H1 (cell line): ENCODE measurements at regions not wholly inside any gene's neighbourhood (a gene's known extent, or its start where the extent isn't known, plus 50 kb on each side); places are given as distances from the start of the nearest gene placed in this dataset.

Source experiments
- CTCF ChIA-PET: fragments of 300-600 bp; sonication (Branson Sonifier 250); formaldehyde crosslinking; loops from one replicate; lab custom pipeline; 2021; ENCODE audit not compliant: partially characterized antibody; lab: Charles Lee
- POLR2A ChIA-PET: fragments of 300-600 bp; sonication (Branson Sonifier 250); formaldehyde crosslinking; loops from one replicate; lab custom pipeline; 2021; ENCODE audit warnings: inconsistent platforms; ENCODE audit not compliant: partially characterized antibody; lab: Charles Lee
- DNase-seq, 2 experiments: peaks; one replicate each; pipeline versions ENCODE4 v3.0.0 to v3.0.0-alpha.2; 2010 to 2022; ENCODE audit warnings: low spot score in 2 of 2, low read depth in 1 of 2, mixed read lengths in 1 of 2
- FAIRE-seq: peaks from 2 replicates; lab custom pipeline; 2011; peaks lifted over from hg19 to GRCh38; lab: Jason Lieb, UNC
- H2AFZ ChIP-seq: 2 replicates; pipeline ENCODE4 v1.8.1; 2012; ENCODE audit warnings: low read length, inconsistent platforms
- H2AK5ac ChIP-seq: 2 replicates; pipeline ENCODE4 v1.6.1; 2013; ENCODE audit warnings: low read depth, low read length
- H2BK120ac ChIP-seq: replicated peaks from 2 replicates; pipeline ENCODE3; 2013; ENCODE audit warnings: low read depth, low read length, inconsistent platforms
- H2BK12ac ChIP-seq: 2 replicates; pipeline ENCODE4 v1.6.1; 2013; ENCODE audit warnings: low read depth, low read length
- H2BK15ac ChIP-seq: 2 replicates; pipeline ENCODE4 v1.6.1; 2013; ENCODE audit warnings: low read length
- H2BK20ac ChIP-seq: 2 replicates; pipeline ENCODE4 v1.6.1; 2013; ENCODE audit warnings: low read length
- H2BK5ac ChIP-seq: 2 replicates; pipeline ENCODE4 v1.6.1; 2013; ENCODE audit warnings: low read depth, low read length
- H3K14ac ChIP-seq: 2 replicates; pipeline ENCODE4 v1.6.1; 2013; ENCODE audit warnings: inconsistent platforms; ENCODE audit not compliant: insufficient read length
- H3K18ac ChIP-seq: 2 replicates; pipeline ENCODE4 v1.6.1; 2013; ENCODE audit warnings: low read length; ENCODE audit errors: extremely low read depth
- H3K23ac ChIP-seq: 2 replicates; pipeline ENCODE4 v1.6.1; 2013; ENCODE audit warnings: inconsistent platforms; ENCODE audit not compliant: insufficient read length
- H3K23me2 ChIP-seq: 2 replicates; pipeline ENCODE4 v1.6.1; 2013; ENCODE audit warnings: low read depth, low read length
- H3K27ac ChIP-seq: 2 replicates; pipeline ENCODE4 v1.6.1; 2011; ENCODE audit warnings: low read depth, low read length, inconsistent platforms
- H3K27me3 ChIP-seq, 4 experiments: replicated peaks in 1 of 4; 1 replicate in 1 of 4; 2 replicates in 3 of 4; pipeline versions ENCODE4 v1.6.1 to v1.8.1; 2011 to 2013; ENCODE audit warnings: low read length in 3 of 4, mild to moderate bottlenecking in 3 of 4, inconsistent platforms in 2 of 4, mixed read lengths in 2 of 4, moderate library complexity in 1 of 4; ENCODE audit not compliant: control insufficient read depth in 3 of 4, insufficient read depth in 3 of 4; ENCODE audit errors: extremely low read depth in 1 of 4
- H3K36me3 ChIP-seq, 4 experiments: 2 replicates each; pipeline versions ENCODE4 v1.6.1 to v1.8.1; 2011 to 2013; ENCODE audit warnings: mild to moderate bottlenecking in 4 of 4, low read length in 3 of 4, moderate library complexity in 2 of 4, control low read depth in 1 of 4, inconsistent platforms in 1 of 4; ENCODE audit not compliant: insufficient read depth in 4 of 4, control insufficient read depth in 2 of 4
- H3K4ac ChIP-seq: replicated peaks from 2 replicates; pipeline ENCODE3; 2013; ENCODE audit warnings: low read length, low read depth, mixed read lengths, inconsistent platforms; ENCODE audit not compliant: insufficient read length
- H3K4me1 ChIP-seq, 4 experiments: replicated peaks in 1 of 4; 1 replicate in 1 of 4; 2 replicates in 3 of 4; pipeline versions ENCODE4 v1.6.1 to v1.8.1; 2011 to 2013; ENCODE audit warnings: low read length in 3 of 4, inconsistent platforms in 2 of 4, mixed read lengths in 1 of 4; ENCODE audit not compliant: insufficient read depth in 4 of 4, control insufficient read depth in 3 of 4
- H3K4me2 ChIP-seq, 2 experiments: 2 replicates each; pipeline versions ENCODE4 v1.6.1 to v1.8.1; 2011 to 2013; ENCODE audit warnings: low read depth in 2 of 2, low read length in 2 of 2, control low read depth in 1 of 2, inconsistent platforms in 1 of 2, mild to moderate bottlenecking in 1 of 2; ENCODE audit not compliant: insufficient read depth in 1 of 2
- H3K4me3 ChIP-seq, 4 experiments: fragments of 200-600, 300-600 bp in 1 of 4; sonication (generic), shearing (Covaris generic), sonication (Bioruptor Twin) in 1 of 4; 2 replicates each; pipeline versions ENCODE4 v1.5.1 to v1.8.1; 2011 to 2016; ENCODE audit warnings: low read length in 4 of 4, low read depth in 3 of 4, control low read depth in 2 of 4, inconsistent platforms in 2 of 4, mild to moderate bottlenecking in 2 of 4, mixed read lengths in 1 of 4, moderate library complexity in 1 of 4; ENCODE audit not compliant: insufficient read depth in 2 of 4; ENCODE audit errors: extremely low read depth in 1 of 4
- H3K56ac ChIP-seq: replicated peaks from 2 replicates; pipeline ENCODE3; 2013; ENCODE audit warnings: low read depth, mild to moderate bottlenecking, mixed read lengths, low read length, inconsistent platforms; ENCODE audit not compliant: insufficient read length
- H3K79me1 ChIP-seq: 2 replicates; pipeline ENCODE4 v1.6.1; 2013; ENCODE audit warnings: low read depth, low read length, control low read depth
- H3K79me2 ChIP-seq, 2 experiments: 2 replicates each; pipeline versions ENCODE4 v1.6.1 to v1.8.1; 2012 to 2013; ENCODE audit warnings: low read length in 2 of 2, mild to moderate bottlenecking in 2 of 2, inconsistent platforms in 1 of 2; ENCODE audit not compliant: insufficient read depth in 2 of 2, control insufficient read depth in 1 of 2
- H3K9ac ChIP-seq, 4 experiments: replicated peaks in 1 of 4; 1 replicate in 1 of 4; 2 replicates in 3 of 4; pipeline versions ENCODE4 v1.6.1 to v1.8.1; 2011 to 2013; ENCODE audit warnings: low read depth in 3 of 4, low read length in 3 of 4, control low read depth in 2 of 4, mild to moderate bottlenecking in 2 of 4, moderate library complexity in 2 of 4, inconsistent platforms in 1 of 4; ENCODE audit errors: extremely low read depth in 1 of 4
- H3K9me3 ChIP-seq, 2 experiments: 2 replicates each; pipeline versions ENCODE4 v1.6.1 to v1.8.1; 2012 to 2013; ENCODE audit warnings: mild to moderate bottlenecking in 2 of 2, moderate library complexity in 2 of 2, control low read depth in 1 of 2, inconsistent platforms in 1 of 2, low read depth in 1 of 2, low read length in 1 of 2, mixed read lengths in 1 of 2; ENCODE audit not compliant: insufficient read depth in 2 of 2
- H4K20me1 ChIP-seq, 2 experiments: replicated peaks in 1 of 2; 2 replicates each; pipeline versions ENCODE3 to v1.8.1; 2011 to 2013; ENCODE audit warnings: inconsistent platforms in 2 of 2, low read length in 2 of 2, mild to moderate bottlenecking in 1 of 2; ENCODE audit not compliant: insufficient read depth in 2 of 2, control insufficient read depth in 1 of 2
- H4K5ac ChIP-seq: 2 replicates; pipeline ENCODE4 v1.6.1; 2013; ENCODE audit warnings: low read length, low read depth, mixed read lengths, inconsistent platforms; ENCODE audit not compliant: insufficient read length
- H4K8ac ChIP-seq: 2 replicates; pipeline ENCODE4 v1.8.0; 2013; ENCODE audit warnings: mild to moderate bottlenecking, moderate library complexity, low read length, inconsistent platforms; ENCODE audit not compliant: insufficient read depth; ENCODE audit errors: extremely low read depth
- H4K91ac ChIP-seq: replicated peaks from 2 replicates; pipeline ENCODE3; 2013; ENCODE audit warnings: low read length, mixed read lengths, inconsistent platforms; ENCODE audit not compliant: insufficient read length
- BACH1 ChIP-seq: IDR thresholded peaks from 2 replicates; pipeline ENCODE4 v1.6.1; 2012; ENCODE audit warnings: low read length, improper control_type of control experiment
- EGR1 ChIP-seq: IDR thresholded peaks from 2 replicates; pipeline ENCODE4 v1.6.1; 2011; ENCODE audit warnings: low read depth, low read length, borderline replicate concordance
- KDM4A ChIP-seq: IDR thresholded peaks from one replicate; pipeline ENCODE4 v1.7.1; 2012; ENCODE audit warnings: low read depth, mild to moderate bottlenecking, moderate library complexity, low read length, inconsistent platforms; ENCODE audit not compliant: severe bottlenecking
- KDM5A ChIP-seq: fragments of 200-600 bp; IDR thresholded peaks from 2 replicates; pipeline ENCODE4 v1.7.1; 2012; ENCODE audit warnings: mild to moderate bottlenecking, low read length, inconsistent platforms, mixed read lengths
- POLR2A ChIP-seq, 2 experiments: IDR thresholded peaks; 1 replicate in 1 of 2; 2 replicates in 1 of 2; pipeline ENCODE4 v1.6.1; 2011; ENCODE audit warnings: low read depth in 2 of 2, low read length in 2 of 2, mild to moderate bottlenecking in 2 of 2; ENCODE audit errors: control extremely low read depth in 1 of 2
- SP2 ChIP-seq: IDR thresholded peaks from 2 replicates; pipeline ENCODE4 v1.6.1; 2012; ENCODE audit warnings: mild to moderate bottlenecking, low read length, inconsistent platforms
- YY1 ChIP-seq: IDR thresholded peaks from 2 replicates; pipeline ENCODE4 v1.6.1; 2011; ENCODE audit warnings: low read depth, mild to moderate bottlenecking, low read length
- WGBS, 2 experiments: shearing (Covaris generic) in 1 of 2; methylation state at CpG; one replicate each; pipeline versions ENCODE4 v1.1.6 to v1.1.7; 2013 to 2015; ENCODE audit warnings: low lambda C conversion rate in 2 of 2, mixed read lengths in 2 of 2, inconsistent platforms in 1 of 2, low coverage in 1 of 2, missing lambda C conversion rate in 1 of 2; ENCODE audit not compliant: insufficient replicate concordance in 2 of 2, insufficient coverage in 1 of 2, insufficient read length in 1 of 2; ENCODE audit errors: extremely low coverage in 1 of 2, missing lambda C conversion rate in 1 of 2; 5-methylcytosine and 5-hydroxymethylcytosine counted together
- TF ChIP-seq, protein P1 (sequence below): IDR thresholded peaks from 2 replicates; pipeline ENCODE4 v1.6.1; 2012; ENCODE audit warnings: inconsistent platforms

DNA sequence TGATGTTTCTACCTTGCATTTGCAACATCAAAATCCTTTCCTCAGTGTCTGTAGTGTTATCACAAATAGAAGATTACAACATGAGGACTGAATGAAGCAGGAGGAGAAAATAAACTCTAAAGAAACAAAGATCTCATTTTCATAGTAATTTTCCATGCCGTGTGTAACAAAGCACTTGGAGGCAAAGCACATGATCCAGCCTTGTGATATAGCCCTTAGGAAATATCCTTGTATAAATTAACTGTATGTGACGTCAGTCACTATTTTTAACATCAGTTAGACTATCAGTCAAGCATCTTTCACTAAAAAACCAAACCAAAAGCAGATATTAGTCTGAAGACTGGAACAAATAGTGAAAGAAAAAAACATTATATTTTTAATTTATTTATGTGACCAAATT is 492.1 kb upstream of the CNTNAP5 start:
- Histone ChIP-seq H3K4ac (no peak overlapping the region), H3K79me2 (no peaks in the 10 kb centered on the region), H3K23ac (no peak overlapping the region), H2BK120ac (no peak overlapping the region), H3K9ac (no peak overlapping the region), H4K8ac (no peak overlapping the region), H2BK5ac (no peak overlapping the region), H3K27me3 (no peaks in the 10 kb centered on the region), H3K14ac (no peak overlapping the region), H3K18ac (no peak overlapping the region), H3K79me1 (no peaks in the 10 kb centered on the region), H2BK12ac (no peak overlapping the region), H2BK15ac (no peak overlapping the region), H4K5ac (no peak overlapping the region), H2BK20ac (no peak overlapping the region), H3K4me3 (no peak overlapping the region), H3K9me3 (no peaks in the 10 kb centered on the region), H2AK5ac (no peak overlapping the region), H3K36me3 (no peaks in the 10 kb centered on the region), H3K23me2 (no peaks in the 10 kb centered on the region), H3K27ac (no peak overlapping the region), H3K56ac (no peak overlapping the region), H3K4me1 (no peaks in the 10 kb centered on the region), H3K4me2 (no peak overlapping the region), H2AFZ (no peak overlapping the region), H4K91ac (no peak overlapping the region), H4K20me1 (no peaks in the 10 kb centered on the region)
- ChIA-PET POLR2A (no interaction called here), CTCF (no interaction called here)
- DNase-seq, result no peak
- TF ChIP-seq EGR1 (no peak), POLR2A (IDR thresholded peaks at IDR 0.05; ENCODE audit: control extremely low read depth in 1 of 2, low read depth in 2 of 2, low read length in 2 of 2) (no peak), KDM4A (no peak), YY1 (no peak), SP2 (no peak), KDM5A (no peak), BACH1 (no peak)
- TF ChIP-seq, protein P1, sequence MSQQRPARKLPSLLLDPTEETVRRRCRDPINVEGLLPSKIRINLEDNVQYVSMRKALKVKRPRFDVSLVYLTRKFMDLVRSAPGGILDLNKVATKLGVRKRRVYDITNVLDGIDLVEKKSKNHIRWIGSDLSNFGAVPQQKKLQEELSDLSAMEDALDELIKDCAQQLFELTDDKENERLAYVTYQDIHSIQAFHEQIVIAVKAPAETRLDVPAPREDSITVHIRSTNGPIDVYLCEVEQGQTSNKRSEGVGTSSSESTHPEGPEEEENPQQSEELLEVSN, result no peak
- no peak for FAIRE-seq
- WGBS, 2 experiments, result 82% methylated on average over 2 of the region's 2 CpGs; no CpG with 5 or more reads in 1 of the 2 experiments
